ENCODE measurements at regions not wholly inside any gene's neighbourhood (a gene's known extent, or its start where the extent isn't known, plus 50 kb on each side); places are given as distances from the start of the nearest gene placed in this dataset.

GRCh38 chr5:147170603-147171002, 64.2 kb upstream of the STK32A start:
- no peak for TF ChIP-seq CTCF (conservative IDR thresholded peaks at IDR 0.05; ENCODE audit: low read depth, low read length)
- peak; percentile 10 for DNase-seq (ENCODE audit: low read depth)
- no peak overlapping the region for H3K4me3 ChIP-seq (ENCODE audit: low read depth, low read length)

DNA sequence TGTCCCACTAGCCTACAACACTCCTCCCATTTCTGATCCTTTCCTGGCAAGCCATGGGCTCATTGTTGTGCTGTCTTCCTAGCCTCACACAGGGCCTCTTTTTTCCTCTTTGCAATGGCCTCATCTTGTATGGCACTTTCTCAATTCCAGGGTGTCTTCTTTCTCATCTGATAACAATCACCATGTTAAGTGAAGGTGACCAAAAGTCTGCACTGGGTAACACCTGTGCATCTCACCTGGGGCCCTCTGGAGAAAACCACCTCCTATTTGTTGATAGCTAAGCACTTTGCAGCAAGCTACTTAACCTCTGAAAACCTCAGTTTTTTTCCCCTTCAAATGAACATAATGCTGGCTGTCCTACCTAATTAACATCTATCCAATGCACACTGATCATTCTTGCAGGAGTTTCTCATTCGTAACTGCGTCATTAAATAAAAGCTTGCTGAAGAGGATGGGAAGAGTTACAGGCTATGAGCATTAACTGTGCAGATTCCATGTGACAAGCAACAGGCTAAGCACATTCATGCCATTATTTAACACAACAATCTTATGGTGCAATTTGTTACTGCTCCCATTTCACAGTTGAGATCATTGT, 60.1 kb upstream of the STK32A start:
- no peak for TF ChIP-seq CTCF (conservative IDR thresholded peaks at IDR 0.05; ENCODE audit: low read depth, low read length)
- DNase-seq (ENCODE audit: low read depth) = no peak
- H3K4me3 ChIP-seq (ENCODE audit: low read depth, low read length) = no peak overlapping the region

DNA sequence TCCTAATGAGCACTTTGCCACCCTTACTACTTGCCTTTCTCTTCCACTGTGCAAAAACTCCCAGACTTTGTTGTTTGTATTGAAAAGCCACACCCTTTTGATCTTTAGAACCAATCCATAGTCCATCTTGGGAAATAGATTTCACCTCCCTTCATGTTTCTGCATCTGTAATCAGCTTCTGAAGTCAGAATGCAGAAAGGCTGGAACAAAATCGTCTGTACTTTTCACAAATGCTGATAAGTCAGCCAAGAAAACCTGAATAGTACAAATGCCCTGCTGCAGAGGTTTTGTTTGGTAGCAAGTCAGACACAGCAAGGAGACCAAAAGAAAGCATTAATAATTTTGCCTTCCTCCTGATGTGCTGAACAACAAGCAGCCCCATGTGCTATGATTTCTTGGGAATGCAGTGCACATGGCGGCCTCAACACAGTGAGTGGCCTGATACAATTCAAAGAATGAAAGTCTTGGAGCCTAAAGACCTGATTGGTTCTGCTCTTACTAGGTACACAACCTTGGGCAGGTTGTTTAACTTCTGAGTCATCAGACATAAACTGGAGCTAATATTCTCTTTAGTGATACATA, 59.2 kb upstream of the STK32A start:
- H3K4me3 ChIP-seq (ENCODE audit: low read depth, low read length) = no peak overlapping the region
- DNase-seq (ENCODE audit: low read depth) = no peak
- TF ChIP-seq CTCF (conservative IDR thresholded peaks at IDR 0.05; ENCODE audit: low read depth, low read length) = no peak

DNA sequence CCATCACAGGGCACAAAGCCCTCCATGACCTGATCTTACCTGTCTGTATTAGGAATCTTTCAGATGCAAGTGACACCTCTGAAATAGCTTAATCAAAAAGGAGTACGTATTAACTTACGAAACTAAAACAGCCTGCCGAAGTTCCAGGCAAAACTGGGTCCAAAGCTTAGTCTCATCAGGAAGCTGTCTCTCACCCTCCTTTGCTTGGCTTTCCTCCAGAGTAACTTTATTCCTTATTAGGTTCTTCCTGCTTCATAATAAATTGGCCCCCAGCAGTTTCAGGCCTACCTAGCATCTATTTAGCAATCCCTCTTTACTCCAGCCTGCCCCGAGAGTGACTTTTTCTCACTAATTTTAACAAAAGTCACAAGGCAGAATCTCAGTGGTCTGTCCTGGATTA, 58.4 kb upstream of the STK32A start:
- H3K4me3 ChIP-seq (ENCODE audit: low read depth, low read length) = no peak overlapping the region
- TF ChIP-seq CTCF (conservative IDR thresholded peaks at IDR 0.05; ENCODE audit: low read depth, low read length) = no peak
- peak; percentile 38 for DNase-seq (ENCODE audit: low read depth)

GRCh38 chr5:147177125-147177840, 57.5 kb upstream of the STK32A start:
- peak; percentile 83 for DNase-seq (ENCODE audit: low read depth)
- TF ChIP-seq CTCF (conservative IDR thresholded peaks at IDR 0.05; ENCODE audit: low read depth, low read length) = no peak
- H3K4me3 ChIP-seq (ENCODE audit: low read depth, low read length) = no peak overlapping the region

GRCh38 chr5:147179562-147180147, 55.2 kb upstream of the STK32A start:
- no peak for TF ChIP-seq CTCF (conservative IDR thresholded peaks at IDR 0.05; ENCODE audit: low read depth, low read length)
- DNase-seq (ENCODE audit: low read depth) = no peak
- no peak overlapping the region for H3K4me3 ChIP-seq (ENCODE audit: low read depth, low read length)

All from choroid plexus epithelial cell (primary cell).